HPDE6-E6E7 (cell line): ENCODE measurements at regions not wholly inside any gene's neighbourhood (a gene's known extent, or its start where the extent isn't known, plus 50 kb on each side); places are given as distances from the start of the nearest gene placed in this dataset.

Source experiments
- DNase-seq: peaks from one replicate; pipeline ENCODE4 v3.0.0; 2011; ENCODE audit warnings: missing footprints; ENCODE audit errors: extremely low spot score

GRCh38 chr2:126307740-126308139 is 348.2 kb upstream of the GYPC start:
- no peak for DNase-seq

GRCh38 chr2:126309185-126309584 is 346.8 kb upstream of the GYPC start:
- no peak for DNase-seq

GRCh38 chr2:126312579-126312978 is 343.4 kb upstream of the GYPC start:
- no peak for DNase-seq

- DNase-seq, result no peak
These were observed 340.1 kb upstream of the GYPC start for GRCh38 chr2:126315828-126316227.

GRCh38 chr2:126317790-126318431 is 338.0 kb upstream of the GYPC start:
- DNase-seq, result no peak

- no peak for DNase-seq
These were observed 333.6 kb upstream of the GYPC start for GRCh38 chr2:126322342-126322741.

- no peak for DNase-seq
These were observed 330.8 kb upstream of the GYPC start for GRCh38 chr2:126325202-126325601.

GRCh38 chr2:126329173-126329572 is 326.8 kb upstream of the GYPC start:
- DNase-seq, result no peak

GRCh38 chr2:126342457-126342856 is 313.5 kb upstream of the GYPC start:
- DNase-seq, result no peak

GRCh38 chr2:126343136-126343535 is 312.8 kb upstream of the GYPC start:
- DNase-seq, result no peak

- no peak for DNase-seq
These were observed 311.5 kb upstream of the GYPC start for GRCh38 chr2:126344493-126344892.

GRCh38 chr2:126345691-126346090 is 310.3 kb upstream of the GYPC start:
- no peak for DNase-seq

- DNase-seq, result no peak
These were observed 299.3 kb upstream of the GYPC start for GRCh38 chr2:126356631-126357030.

- DNase-seq, result no peak
These were observed 297.8 kb upstream of the GYPC start for GRCh38 chr2:126358122-126358521.

GRCh38 chr2:126359494-126359893 is 296.5 kb upstream of the GYPC start:
- no peak for DNase-seq

- DNase-seq, result no peak
These were observed 288.6 kb upstream of the GYPC start for GRCh38 chr2:126367361-126367760.

- no peak for DNase-seq
These were observed 287.2 kb upstream of the GYPC start for GRCh38 chr2:126368758-126369157.

- no peak for DNase-seq
These were observed 285.8 kb upstream of the GYPC start for GRCh38 chr2:126370201-126370600.

GRCh38 chr2:126372406-126372805 is 283.6 kb upstream of the GYPC start:
- DNase-seq, result no peak

GRCh38 chr2:126378176-126378575 is 277.8 kb upstream of the GYPC start:
- DNase-seq, result no peak

GRCh38 chr2:126381091-126381490 is 274.9 kb upstream of the GYPC start:
- DNase-seq, result no peak

GRCh38 chr2:126382998-126383397 is 273.0 kb upstream of the GYPC start:
- no peak for DNase-seq

- no peak for DNase-seq
These were observed 272.2 kb upstream of the GYPC start for GRCh38 chr2:126383800-126384199.

- DNase-seq, result no peak
These were observed 270.5 kb upstream of the GYPC start for GRCh38 chr2:126385441-126385840.
